HL-60 (cell line): ENCODE measurements at regions not wholly inside any gene's neighbourhood (a gene's known extent, or its start where the extent isn't known, plus 50 kb on each side); places are given as distances from the start of the nearest gene placed in this dataset.

Experiments
- DNase-seq, 2 experiments: peaks; one replicate each; pipeline ENCODE4 v3.0.0-alpha.2; 2010 to 2020; ENCODE audit warnings: low read depth in 1 of 2, low spot score in 1 of 2
- H3K27ac ChIP-seq: fragments of 250-450 bp; sonication (Bioruptor Pico); replicated peaks from 2 replicates; pipeline ENCODE4 v1.5.1; 2020; ENCODE audit warnings: mild to moderate bottlenecking, moderate library complexity
- H3K27me3 ChIP-seq: fragments of 250-450 bp; sonication (Bioruptor Pico); 2 replicates; pipeline ENCODE4 v1.5.1; 2021; ENCODE audit warnings: mild to moderate bottlenecking, moderate library complexity; ENCODE audit not compliant: insufficient read depth, poor library complexity, severe bottlenecking
- H3K4me3 ChIP-seq: replicated peaks from 2 replicates; pipeline ENCODE4 v1.5.1; 2011; ENCODE audit warnings: mild to moderate bottlenecking, control low read depth, low read length; ENCODE audit not compliant: insufficient read depth
- CTCF ChIP-seq: IDR thresholded peaks from one replicate; pipeline ENCODE4 v1.5.1; 2011; ENCODE audit warnings: low read length, control low read depth, inconsistent platforms; ENCODE audit not compliant: insufficient read depth
- GABPA ChIP-seq: IDR thresholded peaks from 2 replicates; pipeline ENCODE4 v1.6.1; 2012; ENCODE audit warnings: low read depth
- POLR2AphosphoS5 ChIP-seq: IDR thresholded peaks from 2 replicates; pipeline ENCODE4 v1.6.1; 2012; ENCODE audit warnings: low read depth
- REST ChIP-seq: IDR thresholded peaks from 2 replicates; pipeline ENCODE4 v1.6.1; 2012; ENCODE audit warnings: low read depth; ENCODE audit not compliant: insufficient replicate concordance
- SPI1 ChIP-seq: IDR thresholded peaks from 2 replicates; pipeline ENCODE4 v1.6.1; 2012; ENCODE audit warnings: low read depth, mild to moderate bottlenecking, borderline replicate concordance

- TF ChIP-seq SPI1 (no peak), GABPA (no peak), REST (no peak), POLR2AphosphoS5 (no peak), CTCF (no peak)
- Histone ChIP-seq H3K27ac (no peak overlapping the region), H3K4me3 (no peak overlapping the region), H3K27me3 (no peaks in the 10 kb centered on the region)
- no peak for DNase-seq
Observed at GRCh38 chr5:161036296-161036695, 184.3 kb upstream of the ATP10B start.

- no peaks in the 10 kb centered on the region for H3K27me3 ChIP-seq
- TF ChIP-seq GABPA (no peak), REST (no peak), CTCF (no peak), SPI1 (no peak), POLR2AphosphoS5 (no peak)
- DNase-seq: no peak
- H3K4me3 ChIP-seq: no peak overlapping the region
- H3K27ac ChIP-seq: no peak overlapping the region
Observed at GRCh38 chr5:161034451-161034850, 182.4 kb upstream of the ATP10B start.

- DNase-seq: no peak
- no peak overlapping the region for H3K4me3 ChIP-seq
Observed at GRCh38 chr5:161030229-161030628, 178.2 kb upstream of the ATP10B start.

More at GRCh38 chr5:161030229-161030628, 178.2 kb upstream of the ATP10B start:
- Histone ChIP-seq H3K27ac (no peak overlapping the region), H3K27me3 (no peaks in the 10 kb centered on the region)
- TF ChIP-seq GABPA (no peak), SPI1 (no peak), POLR2AphosphoS5 (no peak), REST (no peak), CTCF (no peak)
